GM12878 (cell line): ENCODE measurements at regions not wholly inside any gene's neighbourhood (a gene's known extent, or its start where the extent isn't known, plus 50 kb on each side); places are given as distances from the start of the nearest gene placed in this dataset.

ENCODE experiments used
- ATAC-seq: fragments of 200-7000 bp; cut with Tn5 transposase; 3 replicates; pipeline ENCODE4 v1.9.1; 2020; ENCODE audit warnings: mild to moderate bottlenecking, moderate library complexity
- BruUV-seq: library from RNA; stranded (reverse); fragments of 400-500 nt; replicated peaks from 2 replicates; lab custom pipeline; 2021; lab: Mats Ljungman, UMichigan
- CTCF ChIA-PET: fragments of 300-600 bp; sonication (Branson Sonifier 250); formaldehyde crosslinking; extraction: SDS; loops from one replicate; lab custom pipeline; 2021; ENCODE audit warnings: inconsistent platforms; lab: Yijun Ruan, JAX
- POLR2A ChIA-PET: fragments of 350-600 bp; formaldehyde crosslinking; extraction: SDS; loops from one replicate; lab custom pipeline; 2021; ENCODE audit warnings: inconsistent platforms; lab: Charles Lee
- RAD21 ChIA-PET: fragments of 300-600 bp; sonication (Branson Sonifier 250); formaldehyde crosslinking; loops from one replicate; lab custom pipeline; 2023; ENCODE audit warnings: antibody characterized with exemption; ENCODE audit not compliant: unreplicated experiment; lab: Charles Lee
- SMC1A ChIA-PET: fragments of 300-600 bp; sonication (Branson Sonifier 250); formaldehyde crosslinking; loops from one replicate; lab custom pipeline; 2023; ENCODE audit not compliant: unreplicated experiment, uncharacterized antibody; lab: Charles Lee
- DNase-seq: peaks from one replicate; pipeline ENCODE4 v3.0.0-alpha.2; 2011; ENCODE audit warnings: low read depth, low spot score
- FAIRE-seq: peaks from 3 replicates; lab custom pipeline; 2011; peaks lifted over from hg19 to GRCh38; lab: Jason Lieb, UNC
- H2AFZ ChIP-seq: 2 replicates; pipeline ENCODE4 v1.6.0; 2011; ENCODE audit warnings: low read depth, low read length, control low read depth; ENCODE audit not compliant: control insufficient read depth
- H3K27ac ChIP-seq: 2 replicates; pipeline ENCODE4 v1.5.1; 2011; ENCODE audit warnings: control low read depth; ENCODE audit not compliant: control insufficient read depth, insufficient read depth
- H3K27me3 ChIP-seq, 2 experiments: replicated peaks in 1 of 2; 2 replicates each; pipeline versions ENCODE4 v1.6.0 to v1.6.1; 2011; ENCODE audit warnings: low read length in 1 of 2; ENCODE audit not compliant: control insufficient read depth in 2 of 2, insufficient read depth in 2 of 2
- H3K36me3 ChIP-seq, 2 experiments: 2 replicates each; pipeline ENCODE4 v1.5.1; 2011; ENCODE audit warnings: low read length in 1 of 2; ENCODE audit not compliant: control insufficient read depth in 2 of 2, insufficient read depth in 2 of 2
- H3K4me1 ChIP-seq: 2 replicates; pipeline ENCODE4 v1.6.1; 2011; ENCODE audit warnings: mild to moderate bottlenecking, low read length, moderate library complexity, mixed read lengths; ENCODE audit not compliant: control insufficient read depth, insufficient read depth
- H3K4me2 ChIP-seq: 2 replicates; pipeline ENCODE4 v1.6.0; 2011; ENCODE audit warnings: control low read depth; ENCODE audit not compliant: control insufficient read depth, insufficient read depth
- H3K4me3 ChIP-seq: fragments of 200-600 bp; sonication (generic); 2 replicates; pipeline ENCODE4 v1.5.1; 2016
- H3K79me2 ChIP-seq: 2 replicates; pipeline ENCODE4 v1.6.0; 2011; ENCODE audit warnings: low read length; ENCODE audit not compliant: control insufficient read depth, insufficient read depth
- H3K9ac ChIP-seq: 2 replicates; pipeline ENCODE4 v1.8.0; 2011; ENCODE audit warnings: low read length, control low read depth, mixed read lengths; ENCODE audit not compliant: control insufficient read depth, insufficient read depth
- H3K9me3 ChIP-seq: replicated peaks from 3 replicates; pipeline ENCODE4 v1.5.1; 2011; ENCODE audit warnings: mild to moderate bottlenecking, low read length; ENCODE audit not compliant: control insufficient read depth, insufficient read depth
- H4K20me1 ChIP-seq: 2 replicates; pipeline ENCODE4 v1.6.0; 2011; ENCODE audit not compliant: control insufficient read depth, insufficient read depth
- CBX3 ChIP-seq: fragments of 200-600 bp; sonication (generic); IDR thresholded peaks from 2 replicates; pipeline ENCODE4 v1.6.1; 2016; ENCODE audit warnings: low read depth, borderline replicate concordance
- EP300 ChIP-seq, 2 experiments: fragments of 150-350 bp in 1 of 2; IDR thresholded peaks; 2 replicates each; pipeline ENCODE4 v1.6.1; 2011 to 2012; ENCODE audit warnings: low read depth in 2 of 2, low read length in 2 of 2, borderline replicate concordance in 1 of 2, improper control_type of control experiment in 1 of 2, inconsistent platforms in 1 of 2; ENCODE audit not compliant: control insufficient read depth in 1 of 2
- HSF1 ChIP-seq: fragments of 150-350 bp; IDR thresholded peaks from 2 replicates; pipeline ENCODE4 v1.6.1; 2014; ENCODE audit warnings: mild to moderate bottlenecking, low read depth, low read length
- JUND ChIP-seq: IDR thresholded peaks from 2 replicates; pipeline ENCODE4 v1.6.1; 2012; ENCODE audit warnings: low read depth, mild to moderate bottlenecking, low read length, improper control_type of control experiment, moderate library complexity
- MEF2B ChIP-seq: fragments of 450-650 bp; IDR thresholded peaks from 2 replicates; pipeline ENCODE4 v1.6.1; 2018; ENCODE audit warnings: mild to moderate bottlenecking, moderate library complexity; ENCODE audit not compliant: partially characterized antibody, poor library complexity, severe bottlenecking
- MTA2 ChIP-seq: fragments of 450-650 bp; IDR thresholded peaks from 2 replicates; pipeline ENCODE4 v1.6.1; 2016; ENCODE audit warnings: low read depth, mild to moderate bottlenecking, moderate library complexity
- WGBS: methylation state at CpG from one replicate; pipeline ENCODE4 v1.1.6; 2016; ENCODE audit warnings: low lambda C conversion rate; ENCODE audit not compliant: insufficient replicate concordance, insufficient coverage; ENCODE audit errors: missing lambda C conversion rate; 5-methylcytosine and 5-hydroxymethylcytosine counted together
- in situ Hi-C: fragments of 300-500 bp; cut with MboI; formaldehyde crosslinking; loops from 9 replicates; pipeline ENCODE4 v1.14.3; 2018; ENCODE audit warnings: mixed read lengths
- intact Hi-C: fragments of 100-400 bp; cut with micrococcal nuclease; formaldehyde crosslinking; loops from one replicate; pipeline ENCODE4 v1.14.2; 2022; ENCODE audit not compliant: unreplicated experiment
- TF ChIP-seq, protein P1 (sequence below): fragments of 450-650 bp; IDR thresholded peaks from 2 replicates; pipeline ENCODE4 v1.6.1; 2018; ENCODE audit warnings: borderline replicate concordance, mild to moderate bottlenecking; ENCODE audit not compliant: partially characterized antibody
- TF ChIP-seq, protein P2 (sequence below): fragments of 450-650 bp; IDR thresholded peaks from 2 replicates; pipeline ENCODE4 v1.6.1; 2017; ENCODE audit warnings: mild to moderate bottlenecking, moderate library complexity

DNA sequence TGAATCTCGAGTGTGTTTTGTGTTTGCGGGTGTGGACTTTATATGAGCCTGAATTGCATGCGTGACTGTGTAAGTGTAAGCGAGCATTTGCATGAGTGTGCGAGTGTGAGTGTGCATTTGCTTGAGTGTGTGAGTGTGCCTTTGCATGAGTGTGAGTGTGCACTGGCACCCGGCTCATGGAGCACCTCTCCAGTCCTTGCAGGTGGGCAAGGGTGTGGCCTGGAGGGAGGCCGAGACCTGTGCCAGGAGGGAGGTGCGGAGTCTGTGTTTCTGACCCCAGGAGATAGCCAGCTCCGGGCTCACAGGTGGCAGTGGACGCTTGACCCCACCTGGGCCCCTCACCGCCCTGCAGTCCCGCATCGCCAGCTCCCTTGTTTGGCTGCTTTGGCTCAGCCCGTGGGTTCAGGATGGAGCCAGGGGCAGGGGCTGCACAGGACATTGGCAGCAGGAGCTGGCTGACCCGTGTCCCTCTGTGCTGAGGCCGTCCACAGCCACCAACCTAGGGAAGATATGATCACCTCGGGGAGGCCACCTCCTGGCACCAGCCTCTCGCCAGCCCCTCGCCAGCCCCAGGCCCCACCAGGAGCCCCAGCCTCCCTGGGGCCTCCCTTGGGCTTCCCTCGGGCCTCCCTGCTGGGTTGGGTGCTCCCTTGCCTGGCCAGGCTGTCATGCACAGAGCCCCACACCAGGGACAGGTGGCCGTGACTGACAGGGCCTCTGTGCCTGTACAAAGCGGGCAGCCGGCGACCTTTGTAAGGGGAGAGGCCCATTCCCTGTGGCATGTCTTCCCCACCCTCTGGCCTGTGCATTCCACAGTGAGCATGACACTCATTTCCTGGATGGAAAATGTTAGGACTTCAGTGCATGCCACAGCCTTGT lies 81.6 kb downstream of the PTGR3 start (continued):
- no peak for TF ChIP-seq EP300 (IDR thresholded peaks at IDR 0.05; ENCODE audit: borderline replicate concordance in 1 of 2, control insufficient read depth in 1 of 2, low read depth in 2 of 2, low read length in 2 of 2)
- TF ChIP-seq, all 136 proteins: peak for 2

DNA sequence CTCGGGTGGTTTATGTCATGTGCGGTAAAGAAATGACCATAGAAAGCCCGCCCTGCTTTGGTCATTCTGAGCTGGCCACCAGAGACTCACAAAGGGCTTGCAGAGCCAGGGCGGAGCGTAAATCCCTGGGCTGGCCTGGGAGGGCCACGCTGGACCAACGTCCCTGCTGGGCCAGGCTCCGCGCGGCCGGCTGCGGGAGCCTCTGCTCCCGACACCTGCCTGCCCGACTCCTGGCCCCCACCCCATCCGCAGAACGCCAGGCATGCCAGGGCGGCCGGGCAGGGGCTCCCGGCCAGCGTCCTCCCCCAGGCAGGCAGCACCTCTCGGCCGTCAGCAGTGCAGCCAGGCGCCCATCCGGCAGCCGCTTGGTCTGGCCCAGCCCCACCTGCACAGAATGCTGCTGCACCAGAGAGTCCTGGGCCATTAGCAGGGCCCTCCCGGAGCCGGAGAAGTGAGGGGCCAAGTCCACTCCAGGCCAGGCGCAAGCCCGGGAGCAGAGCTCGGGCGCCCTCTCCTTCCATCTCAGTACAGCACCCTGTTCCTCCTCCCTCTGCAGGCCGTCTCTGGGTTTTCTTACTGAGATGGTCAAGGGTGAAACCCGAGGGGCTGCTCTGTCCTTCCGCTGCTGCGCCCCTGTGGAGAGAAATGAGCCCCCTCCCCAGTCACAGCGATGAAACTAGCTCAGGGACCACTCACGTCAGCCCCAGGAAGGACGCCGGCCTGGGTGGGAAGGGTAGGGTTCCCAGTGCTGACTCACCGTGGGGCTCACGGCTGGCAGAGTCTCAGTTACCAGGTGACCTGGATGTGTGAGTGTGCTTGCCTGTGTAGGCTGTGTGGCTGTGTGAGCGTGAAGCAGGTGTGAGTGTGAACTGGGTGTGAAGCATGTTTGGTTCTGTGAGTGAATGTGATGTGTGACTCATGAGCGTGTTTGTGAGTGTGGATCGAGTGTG lies 83.3 kb downstream of the PTGR3 start:
- no peak overlapping the region for H2AFZ ChIP-seq
- no peaks in the 10 kb centered on the region for H3K79me2 ChIP-seq
- FAIRE-seq (no peak), DNase-seq (no peak), ATAC-seq (no peak)
- no peaks in the 10 kb centered on the region for H3K27me3 ChIP-seq
- no peaks in the 10 kb centered on the region for H3K36me3 ChIP-seq
- ChIA-PET CTCF (interaction anchor here (0.5 kb wide), 1 partner anchor 484 kb away, joined by 3 read pairs; no protein-coding TSS in a partner anchor), RAD21 (no interaction called here), POLR2A (no interaction called here), SMC1A (no interaction called here)
- no peaks in the 10 kb centered on the region for H3K4me1 ChIP-seq
- intact Hi-C loops (no loop called here), in situ Hi-C loops (no loop called here)
- no peak overlapping the region for H3K9ac ChIP-seq
- H3K4me2 ChIP-seq: no peak overlapping the region
- H3K4me3 ChIP-seq: no peak overlapping the region
- WGBS: 64% methylated on average over 44 of the region's 44 CpGs
- TF ChIP-seq MEF2B: no peak
- TF ChIP-seq, protein P1, sequence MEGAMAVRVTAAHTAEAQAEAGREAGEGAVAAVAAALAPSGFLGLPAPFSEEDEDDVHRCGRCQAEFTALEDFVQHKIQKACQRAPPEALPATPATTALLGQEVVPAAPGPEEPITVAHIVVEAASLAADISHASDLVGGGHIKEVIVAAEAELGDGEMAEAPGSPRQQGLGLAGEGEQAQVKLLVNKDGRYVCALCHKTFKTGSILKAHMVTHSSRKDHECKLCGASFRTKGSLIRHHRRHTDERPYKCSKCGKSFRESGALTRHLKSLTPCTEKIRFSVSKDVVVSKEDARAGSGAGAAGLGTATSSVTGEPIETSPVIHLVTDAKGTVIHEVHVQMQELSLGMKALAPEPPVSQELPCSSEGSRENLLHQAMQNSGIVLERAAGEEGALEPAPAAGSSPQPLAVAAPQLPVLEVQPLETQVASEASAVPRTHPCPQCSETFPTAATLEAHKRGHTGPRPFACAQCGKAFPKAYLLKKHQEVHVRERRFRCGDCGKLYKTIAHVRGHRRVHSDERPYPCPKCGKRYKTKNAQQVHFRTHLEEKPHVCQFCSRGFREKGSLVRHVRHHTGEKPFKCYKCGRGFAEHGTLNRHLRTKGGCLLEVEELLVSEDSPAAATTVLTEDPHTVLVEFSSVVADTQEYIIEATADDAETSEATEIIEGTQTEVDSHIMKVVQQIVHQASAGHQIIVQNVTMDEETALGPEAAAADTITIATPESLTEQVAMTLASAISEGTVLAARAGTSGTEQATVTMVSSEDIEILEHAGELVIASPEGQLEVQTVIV: no peak
- no peak for TF ChIP-seq MTA2
- TF ChIP-seq, protein P2, sequence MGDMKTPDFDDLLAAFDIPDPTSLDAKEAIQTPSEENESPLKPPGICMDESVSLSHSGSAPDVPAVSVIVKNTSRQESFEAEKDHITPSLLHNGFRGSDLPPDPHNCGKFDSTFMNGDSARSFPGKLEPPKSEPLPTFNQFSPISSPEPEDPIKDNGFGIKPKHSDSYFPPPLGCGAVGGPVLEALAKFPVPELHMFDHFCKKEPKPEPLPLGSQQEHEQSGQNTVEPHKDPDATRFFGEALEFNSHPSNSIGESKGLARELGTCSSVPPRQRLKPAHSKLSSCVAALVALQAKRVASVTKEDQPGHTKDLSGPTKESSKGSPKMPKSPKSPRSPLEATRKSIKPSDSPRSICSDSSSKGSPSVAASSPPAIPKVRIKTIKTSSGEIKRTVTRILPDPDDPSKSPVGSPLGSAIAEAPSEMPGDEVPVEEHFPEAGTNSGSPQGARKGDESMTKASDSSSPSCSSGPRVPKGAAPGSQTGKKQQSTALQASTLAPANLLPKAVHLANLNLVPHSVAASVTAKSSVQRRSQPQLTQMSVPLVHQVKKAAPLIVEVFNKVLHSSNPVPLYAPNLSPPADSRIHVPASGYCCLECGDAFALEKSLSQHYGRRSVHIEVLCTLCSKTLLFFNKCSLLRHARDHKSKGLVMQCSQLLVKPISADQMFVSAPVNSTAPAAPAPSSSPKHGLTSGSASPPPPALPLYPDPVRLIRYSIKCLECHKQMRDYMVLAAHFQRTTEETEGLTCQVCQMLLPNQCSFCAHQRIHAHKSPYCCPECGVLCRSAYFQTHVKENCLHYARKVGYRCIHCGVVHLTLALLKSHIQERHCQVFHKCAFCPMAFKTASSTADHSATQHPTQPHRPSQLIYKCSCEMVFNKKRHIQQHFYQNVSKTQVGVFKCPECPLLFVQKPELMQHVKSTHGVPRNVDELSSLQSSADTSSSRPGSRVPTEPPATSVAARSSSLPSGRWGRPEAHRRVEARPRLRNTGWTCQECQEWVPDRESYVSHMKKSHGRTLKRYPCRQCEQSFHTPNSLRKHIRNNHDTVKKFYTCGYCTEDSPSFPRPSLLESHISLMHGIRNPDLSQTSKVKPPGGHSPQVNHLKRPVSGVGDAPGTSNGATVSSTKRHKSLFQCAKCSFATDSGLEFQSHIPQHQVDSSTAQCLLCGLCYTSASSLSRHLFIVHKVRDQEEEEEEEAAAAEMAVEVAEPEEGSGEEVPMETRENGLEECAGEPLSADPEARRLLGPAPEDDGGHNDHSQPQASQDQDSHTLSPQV: no peak
- TF ChIP-seq CBX3: no peak
- no peak for TF ChIP-seq JUND
- no peak for TF ChIP-seq HSF1
- BruUV-seq: no TSS peak
- no peak overlapping the region for H3K27ac ChIP-seq
- no peaks in the 10 kb centered on the region for H3K9me3 ChIP-seq
- no peaks in the 10 kb centered on the region for H4K20me1 ChIP-seq
